ENCODE measurements at regions not wholly inside any gene's neighbourhood (a gene's known extent, or its start where the extent isn't known, plus 50 kb on each side); places are given as distances from the start of the nearest gene placed in this dataset.
"Not testable (repeated sequence)": the region's sequence is repeated elsewhere in the genome, so short reads cannot be mapped to it uniquely, and the experiment has no call there.

DNA sequence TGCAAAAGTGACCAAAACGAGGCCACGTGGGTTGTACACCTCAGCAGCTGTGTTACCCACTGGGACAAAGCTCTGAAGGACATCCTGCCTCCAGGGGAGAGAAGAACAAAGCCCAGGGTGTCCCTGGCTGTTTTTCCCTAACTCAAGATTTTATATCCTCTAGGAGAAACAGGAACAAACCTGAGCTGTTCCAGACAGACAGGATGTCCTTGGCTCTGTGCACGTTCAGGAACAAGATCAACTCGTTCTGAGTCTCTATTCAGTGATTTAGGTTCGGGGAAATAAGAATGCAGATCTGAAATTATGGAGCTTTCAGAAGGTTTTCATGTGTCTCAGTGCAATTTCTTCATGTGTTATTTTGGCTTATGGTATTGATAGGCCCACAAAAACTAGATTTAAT lies 465.3 kb downstream of the TMEM121 start:
- H3K36me3 ChIP-seq (ENCODE audit: insufficient read depth); H3K4me1 ChIP-seq (ENCODE audit: insufficient read depth); DNase-seq (ENCODE audit: extremely low spot score); H3K4me3 ChIP-seq (ENCODE audit: low read depth, low read length); H3K27ac ChIP-seq (ENCODE audit: low read depth): not testable (repeated sequence)
- 16% methylated on average over 5 of the region's 5 CpGs for WGBS

- Histone ChIP-seq H3K4me3 (ENCODE audit: low read depth, low read length) (no peak overlapping the region), H3K4me1 (ENCODE audit: insufficient read depth) (no peaks in the 10 kb centered on the region), H3K27ac (ENCODE audit: low read depth) (no peak overlapping the region), H3K36me3 (ENCODE audit: insufficient read depth) (no peaks in the 10 kb centered on the region)
- WGBS = 81% methylated on average over 8 of the region's 8 CpGs
- no peak for DNase-seq (ENCODE audit: extremely low spot score)
These were observed 467.4 kb downstream of the TMEM121 start for GRCh38 chr14:105993814-105994213.

DNA sequence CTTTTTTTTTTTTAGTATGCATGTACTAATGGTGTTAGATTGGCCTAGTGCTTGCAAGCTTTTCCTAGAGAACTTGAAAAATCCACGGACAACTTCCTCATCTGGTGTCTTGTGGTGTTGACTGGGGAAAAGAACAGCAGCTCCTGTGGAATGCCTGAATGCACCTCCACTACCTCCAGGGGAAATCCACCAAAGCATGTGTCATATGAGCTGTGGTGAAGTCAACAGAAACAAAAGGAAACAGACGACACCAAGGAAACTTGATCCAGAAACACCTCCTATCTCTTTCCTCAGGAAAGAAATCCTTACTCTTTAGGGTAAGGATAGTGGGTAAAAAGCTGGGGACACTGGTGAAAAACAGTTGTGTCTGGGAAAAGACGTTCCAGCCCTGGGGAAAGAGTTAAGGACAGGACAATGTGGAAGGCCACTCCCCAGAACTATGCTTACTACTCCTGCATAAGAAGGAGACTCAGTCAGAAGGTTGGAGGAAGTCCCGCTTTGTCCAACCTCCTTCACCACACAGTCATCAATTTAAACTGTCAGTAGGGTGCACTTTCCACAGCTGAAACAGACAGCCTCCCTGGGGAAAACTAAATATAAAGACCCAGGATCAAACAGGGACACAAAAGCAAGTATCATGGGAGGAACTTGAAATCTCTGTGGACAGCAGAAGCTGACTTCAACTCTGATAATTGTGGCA lies 468.8 kb downstream of the TMEM121 start:
- not testable (repeated sequence) for H3K4me1 ChIP-seq (ENCODE audit: insufficient read depth)
- WGBS = 53% methylated on average over 4 of the region's 4 CpGs

GRCh38 chr14:105998597-105998996 lies 472.2 kb downstream of the TMEM121 start:
- not testable (repeated sequence) for H3K27ac ChIP-seq (ENCODE audit: low read depth); H3K36me3 ChIP-seq (ENCODE audit: insufficient read depth); H3K4me3 ChIP-seq (ENCODE audit: low read depth, low read length); DNase-seq (ENCODE audit: extremely low spot score); H3K4me1 ChIP-seq (ENCODE audit: insufficient read depth)
- WGBS = 89% methylated on average over 1 of the region's 1 CpG

More for the DNA sequence above, 468.8 kb downstream of the TMEM121 start:
- not testable (repeated sequence) for DNase-seq (ENCODE audit: extremely low spot score); H3K36me3 ChIP-seq (ENCODE audit: insufficient read depth); H3K27ac ChIP-seq (ENCODE audit: low read depth); H3K4me3 ChIP-seq (ENCODE audit: low read depth, low read length)

- Histone ChIP-seq H3K36me3 (ENCODE audit: insufficient read depth) (no peaks in the 10 kb centered on the region), H3K4me3 (ENCODE audit: low read depth, low read length) (no peak overlapping the region), H3K27ac (ENCODE audit: low read depth) (no peak overlapping the region), H3K4me1 (ENCODE audit: insufficient read depth) (no peaks in the 10 kb centered on the region)
- DNase-seq (ENCODE audit: extremely low spot score) = no peak
- WGBS = 47% methylated on average over 15 of the region's 15 CpGs
These were observed 473.1 kb downstream of the TMEM121 start for GRCh38 chr14:105999361-106000028.

- WGBS = 47% methylated on average over 12 of the region's 12 CpGs
- H3K27ac ChIP-seq (ENCODE audit: low read depth); DNase-seq (ENCODE audit: extremely low spot score); H3K4me3 ChIP-seq (ENCODE audit: low read depth, low read length); H3K4me1 ChIP-seq (ENCODE audit: insufficient read depth); H3K36me3 ChIP-seq (ENCODE audit: insufficient read depth): not testable (repeated sequence)
These were observed 473.7 kb downstream of the TMEM121 start for GRCh38 chr14:106000029-106000511.

DNA sequence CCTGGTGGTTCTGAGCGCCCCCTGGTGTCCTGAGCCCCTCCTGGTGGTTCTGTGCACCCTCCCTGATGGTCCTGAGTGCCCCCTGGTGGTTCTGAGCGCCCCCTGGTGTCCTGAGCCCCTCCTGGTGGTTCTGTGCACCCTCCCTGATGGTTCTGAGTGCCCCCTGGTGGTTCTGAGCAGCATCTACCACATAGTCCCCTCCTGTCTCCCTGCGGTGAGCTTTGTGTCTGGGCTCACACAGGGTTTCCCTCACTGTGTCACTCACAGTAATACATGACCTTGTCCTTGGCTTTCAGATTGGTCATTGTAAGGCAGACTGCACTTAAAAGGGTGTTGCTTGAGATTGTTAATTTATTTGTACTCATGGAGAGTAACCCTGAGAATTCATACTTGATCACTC lies 474.9 kb downstream of the TMEM121 start:
- not testable (repeated sequence) for DNase-seq (ENCODE audit: extremely low spot score); H3K36me3 ChIP-seq (ENCODE audit: insufficient read depth); H3K27ac ChIP-seq (ENCODE audit: low read depth); H3K4me1 ChIP-seq (ENCODE audit: insufficient read depth); H3K4me3 ChIP-seq (ENCODE audit: low read depth, low read length)
- whole genome bisulfite sequencing = 55% methylated on average over 2 of the region's 3 CpGs

- no peak for DNase-seq (ENCODE audit: extremely low spot score)
- no peaks in the 10 kb centered on the region for H3K36me3 ChIP-seq (ENCODE audit: insufficient read depth)
- H3K4me3 ChIP-seq (ENCODE audit: low read depth, low read length) = no peak overlapping the region
- H3K27ac ChIP-seq (ENCODE audit: low read depth) = no peak overlapping the region
- H3K4me1 ChIP-seq (ENCODE audit: insufficient read depth) = no peaks in the 10 kb centered on the region
These were observed 477.0 kb downstream of the TMEM121 start for GRCh38 chr14:106003351-106003750.

DNA sequence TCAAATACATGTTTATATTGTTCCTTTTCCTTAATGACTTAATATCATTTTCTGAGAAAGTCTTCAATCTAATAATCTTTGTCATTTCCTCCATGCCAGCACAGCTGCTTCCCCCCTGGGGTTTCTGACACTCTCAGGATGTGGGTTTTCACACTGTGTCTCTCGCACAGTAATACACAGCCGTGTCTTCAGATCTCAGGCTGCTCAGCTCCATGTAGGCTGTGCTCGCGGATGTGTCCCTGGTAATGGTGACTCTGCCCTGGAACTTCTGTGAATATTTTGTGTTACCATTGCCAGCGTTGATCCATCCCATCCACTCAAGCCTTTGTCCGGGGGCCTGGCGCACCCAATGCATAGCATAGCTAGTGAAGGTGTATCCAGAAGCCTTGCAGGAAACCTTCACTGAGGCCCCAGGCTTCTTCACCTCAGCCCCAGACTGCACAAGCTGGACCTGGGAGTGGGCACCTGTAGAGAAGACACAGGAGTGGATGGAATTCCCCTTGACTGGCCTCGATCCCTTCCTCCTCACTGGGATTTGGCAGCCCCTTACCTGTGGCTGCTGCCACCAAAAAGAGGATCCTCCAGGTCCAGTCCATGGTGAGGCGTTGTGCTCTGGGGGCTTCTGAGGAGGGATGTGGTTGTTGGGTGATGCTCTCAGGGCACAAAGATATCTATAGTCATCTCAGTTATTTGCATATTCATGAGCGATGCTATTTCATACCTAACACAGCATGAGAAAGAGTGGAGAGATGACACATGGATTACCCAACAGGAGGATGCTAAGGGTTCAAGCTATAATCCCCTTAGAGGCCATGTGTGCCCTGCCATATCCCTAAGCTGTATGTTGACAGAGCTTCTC lies 478.8 kb downstream of the TMEM121 start:
- H3K36me3 ChIP-seq (ENCODE audit: insufficient read depth); H3K4me1 ChIP-seq (ENCODE audit: insufficient read depth); H3K4me3 ChIP-seq (ENCODE audit: low read depth, low read length); DNase-seq (ENCODE audit: extremely low spot score); H3K27ac ChIP-seq (ENCODE audit: low read depth): not testable (repeated sequence)
- 56% methylated on average over 10 of the region's 10 CpGs for WGBS

GRCh38 chr14:106006043-106006442 lies 479.7 kb downstream of the TMEM121 start:
- not testable (repeated sequence) for H3K4me3 ChIP-seq (ENCODE audit: low read depth, low read length); H3K36me3 ChIP-seq (ENCODE audit: insufficient read depth); H3K27ac ChIP-seq (ENCODE audit: low read depth); DNase-seq (ENCODE audit: extremely low spot score); H3K4me1 ChIP-seq (ENCODE audit: insufficient read depth)
- WGBS = 37% methylated on average over 8 of the region's 8 CpGs

DNA sequence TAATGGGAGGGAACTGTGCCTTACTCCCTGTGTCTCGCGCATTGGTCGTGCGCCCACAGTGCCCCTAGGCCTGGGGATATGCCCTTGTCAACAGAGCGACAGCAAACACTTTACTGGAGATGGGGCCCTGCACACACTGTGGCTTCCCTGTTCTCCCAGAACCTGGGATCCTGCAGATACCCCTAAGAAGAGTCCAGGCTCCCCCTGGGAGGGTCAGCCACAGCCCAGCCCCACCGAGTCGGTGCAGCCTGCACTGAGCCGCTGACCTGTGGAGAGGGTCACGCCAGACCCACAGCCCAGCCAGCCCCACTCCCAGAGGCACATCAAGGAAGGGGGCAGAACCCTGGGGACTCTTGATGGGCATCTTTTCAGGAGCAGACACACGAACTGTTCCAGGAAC lies 480.3 kb downstream of the TMEM121 start:
- not testable (repeated sequence) for H3K36me3 ChIP-seq (ENCODE audit: insufficient read depth); H3K4me1 ChIP-seq (ENCODE audit: insufficient read depth); H3K4me3 ChIP-seq (ENCODE audit: low read depth, low read length); DNase-seq (ENCODE audit: extremely low spot score); H3K27ac ChIP-seq (ENCODE audit: low read depth)
- 75% methylated on average over 10 of the region's 10 CpGs for WGBS

- no peak overlapping the region for H3K4me3 ChIP-seq (ENCODE audit: low read depth, low read length)
- H3K36me3 ChIP-seq (ENCODE audit: insufficient read depth) = no peaks in the 10 kb centered on the region
- H3K27ac ChIP-seq (ENCODE audit: low read depth) = no peak overlapping the region
- 51% methylated on average over 4 of the region's 4 CpGs for WGBS
- H3K4me1 ChIP-seq (ENCODE audit: insufficient read depth) = no peaks in the 10 kb centered on the region
- DNase-seq (ENCODE audit: extremely low spot score) = no peak
These were observed 484.4 kb downstream of the TMEM121 start for GRCh38 chr14:106010783-106011182.

DNA sequence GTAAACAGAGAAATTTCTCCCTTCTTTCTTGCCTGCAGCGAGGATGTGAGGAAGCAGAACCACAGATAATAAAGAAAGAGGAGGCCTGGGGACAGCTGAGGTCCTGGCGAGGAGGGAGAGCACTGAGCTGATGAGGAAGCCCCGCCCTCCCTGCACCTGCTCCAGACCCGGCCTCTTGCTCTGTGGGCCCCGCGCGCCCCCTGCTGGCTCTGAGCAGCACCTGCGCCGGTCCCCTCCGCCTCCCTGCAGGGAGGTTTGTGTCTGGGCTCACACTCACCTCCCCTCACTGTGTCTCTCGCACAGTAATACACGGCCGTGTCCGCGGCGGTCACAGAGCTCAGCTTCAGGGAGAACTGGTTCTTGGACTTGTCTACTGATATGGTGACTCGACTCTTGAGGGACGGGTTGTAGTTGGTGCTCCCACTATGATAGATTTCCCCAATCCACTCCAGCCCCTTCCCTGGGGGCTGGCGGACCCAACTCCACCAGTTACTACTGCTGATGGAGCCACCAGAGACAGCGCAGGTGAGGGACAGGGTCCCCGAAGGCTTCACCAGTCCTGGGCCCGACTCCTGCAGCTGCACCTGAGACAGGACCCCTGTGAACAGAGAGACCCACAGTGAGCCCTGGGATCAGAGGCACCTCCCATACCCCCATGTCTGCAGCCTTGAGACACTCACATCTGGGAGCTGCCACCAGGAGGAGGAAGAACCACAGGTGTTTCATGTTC lies 485.4 kb downstream of the TMEM121 start:
- H3K4me3 ChIP-seq (ENCODE audit: low read depth, low read length); H3K36me3 ChIP-seq (ENCODE audit: insufficient read depth); DNase-seq (ENCODE audit: extremely low spot score); H3K4me1 ChIP-seq (ENCODE audit: insufficient read depth); H3K27ac ChIP-seq (ENCODE audit: low read depth): not testable (repeated sequence)
- WGBS = 48% methylated on average over 22 of the region's 22 CpGs

Data from urinary bladder (tissue), 3 donors.